ENCODE measurements at regions not wholly inside any gene's neighbourhood (a gene's known extent, or its start where the extent isn't known, plus 50 kb on each side); places are given as distances from the start of the nearest gene placed in this dataset.
"Not testable (repeated sequence)": the region's sequence is repeated elsewhere in the genome, so short reads cannot be mapped to it uniquely, and the experiment has no call there.

- intact Hi-C loops (cut with micrococcal nuclease; ENCODE audit: unreplicated experiment) = no loop called here
- Histone ChIP-seq H2AFZ (ENCODE audit: low read length) (no peak overlapping the region), H3K4me3 (ENCODE audit: low read depth, low read length, poor library complexity, severe bottlenecking) (no peak overlapping the region), H3K27ac (ENCODE audit: low read depth, low read length, poor library complexity, severe bottlenecking) (no peak overlapping the region), H3K4me2 (ENCODE audit: low read length) (no peak overlapping the region), H3K79me2 (ENCODE audit: insufficient read depth, low read depth, low read length) (no peaks in the 10 kb centered on the region), H3K9me3 (ENCODE audit: low read length) (no peaks in the 10 kb centered on the region), H4K20me1 (ENCODE audit: insufficient read depth, low read length) (no peaks in the 10 kb centered on the region), H3K36me3 (ENCODE audit: insufficient read depth, low read length) (no peaks in the 10 kb centered on the region), H3K9me2 (ENCODE audit: insufficient read depth, low read length) (no peaks in the 10 kb centered on the region), H3K4me1 (ENCODE audit: insufficient read depth, low read length, poor library complexity, severe bottlenecking) (no peaks in the 10 kb centered on the region)
- POLR2A ChIA-PET = no interaction called here
- no peak for DNase-seq (ENCODE audit: low spot score)
- TF ChIP-seq CTCF (conservative IDR thresholded peaks at IDR 0.05; ENCODE audit: low read length) (no peak), EZH2phosphoT487 (IDR thresholded peaks at IDR 0.05; ENCODE audit: borderline replicate concordance, low read depth, low read length) (no peak)
- CTCF ChIA-PET (ENCODE audit: unreplicated experiment) = no interaction called here
- no TSS peak for BruUV-seq (replicated peaks)
Measured at GRCh38 chr4:63214076-63214475, 1195.2 kb downstream of the TECRL start.

- H3K4me3 ChIP-seq (ENCODE audit: low read depth, low read length, poor library complexity, severe bottlenecking) = no peak overlapping the region
- ChIA-PET POLR2A (no interaction called here), CTCF (ENCODE audit: unreplicated experiment) (no interaction called here)
- no peaks in the 10 kb centered on the region for H3K9me3 ChIP-seq (ENCODE audit: low read length)
- no peaks in the 10 kb centered on the region for H3K4me1 ChIP-seq (ENCODE audit: insufficient read depth, low read length, poor library complexity, severe bottlenecking)
- no TSS peak for BruUV-seq (replicated peaks)
- H3K27ac ChIP-seq (ENCODE audit: low read depth, low read length, poor library complexity, severe bottlenecking) = no peak overlapping the region
- TF ChIP-seq EZH2phosphoT487 (IDR thresholded peaks at IDR 0.05; ENCODE audit: borderline replicate concordance, low read depth, low read length) (no peak), CTCF (conservative IDR thresholded peaks at IDR 0.05; ENCODE audit: low read length) (no peak)
- no peaks in the 10 kb centered on the region for H3K79me2 ChIP-seq (ENCODE audit: insufficient read depth, low read depth, low read length)
- H3K4me2 ChIP-seq (ENCODE audit: low read length) = no peak overlapping the region
- intact Hi-C loops (cut with micrococcal nuclease; ENCODE audit: unreplicated experiment) = no loop called here
- no peak overlapping the region for H2AFZ ChIP-seq (ENCODE audit: low read length)
- H3K36me3 ChIP-seq (ENCODE audit: insufficient read depth, low read length) = no peaks in the 10 kb centered on the region
- H4K20me1 ChIP-seq (ENCODE audit: insufficient read depth, low read length) = no peaks in the 10 kb centered on the region
- DNase-seq (ENCODE audit: low spot score) = no peak
- H3K9me2 ChIP-seq (ENCODE audit: insufficient read depth, low read length) = no peaks in the 10 kb centered on the region
Measured at GRCh38 chr4:63211776-63212479, 1197.3 kb downstream of the TECRL start.

- no TSS peak for BruUV-seq (replicated peaks)
- no peaks in the 10 kb centered on the region for H3K9me2 ChIP-seq (ENCODE audit: insufficient read depth, low read length)
- H3K4me1 ChIP-seq (ENCODE audit: insufficient read depth, low read length, poor library complexity, severe bottlenecking) = no peaks in the 10 kb centered on the region
- H2AFZ ChIP-seq (ENCODE audit: low read length) = no peak overlapping the region
- no peaks in the 10 kb centered on the region for H4K20me1 ChIP-seq (ENCODE audit: insufficient read depth, low read length)
- intact Hi-C loops (cut with micrococcal nuclease; ENCODE audit: unreplicated experiment) = no loop called here
- H3K27ac ChIP-seq (ENCODE audit: low read depth, low read length, poor library complexity, severe bottlenecking) = no peak overlapping the region
- CTCF ChIA-PET (ENCODE audit: unreplicated experiment) = no interaction called here
- H3K4me2 ChIP-seq (ENCODE audit: low read length) = no peak overlapping the region
- no peaks in the 10 kb centered on the region for H3K36me3 ChIP-seq (ENCODE audit: insufficient read depth, low read length)
- TF ChIP-seq EZH2phosphoT487 (IDR thresholded peaks at IDR 0.05; ENCODE audit: borderline replicate concordance, low read depth, low read length) (no peak), CTCF (conservative IDR thresholded peaks at IDR 0.05; ENCODE audit: low read length) (no peak)
- H3K79me2 ChIP-seq (ENCODE audit: insufficient read depth, low read depth, low read length) = no peaks in the 10 kb centered on the region
- no peak for DNase-seq (ENCODE audit: low spot score)
- no peaks in the 10 kb centered on the region for H3K9me3 ChIP-seq (ENCODE audit: low read length)
- H3K4me3 ChIP-seq (ENCODE audit: low read depth, low read length, poor library complexity, severe bottlenecking) = no peak overlapping the region
- POLR2A ChIA-PET = no interaction called here
Measured at GRCh38 chr4:63211375-63211774, 1197.9 kb downstream of the TECRL start.

- H3K27ac ChIP-seq (ENCODE audit: low read depth, low read length, poor library complexity, severe bottlenecking); intact Hi-C loops (cut with micrococcal nuclease; ENCODE audit: unreplicated experiment); H3K9me2 ChIP-seq (ENCODE audit: insufficient read depth, low read length); H2AFZ ChIP-seq (ENCODE audit: low read length); H3K36me3 ChIP-seq (ENCODE audit: insufficient read depth, low read length); DNase-seq (ENCODE audit: low spot score); CTCF ChIA-PET (ENCODE audit: unreplicated experiment); H3K4me3 ChIP-seq (ENCODE audit: low read depth, low read length, poor library complexity, severe bottlenecking); POLR2A ChIA-PET; H3K4me1 ChIP-seq (ENCODE audit: insufficient read depth, low read length, poor library complexity, severe bottlenecking); BruUV-seq (replicated peaks); H4K20me1 ChIP-seq (ENCODE audit: insufficient read depth, low read length); H3K79me2 ChIP-seq (ENCODE audit: insufficient read depth, low read depth, low read length); H3K9me3 ChIP-seq (ENCODE audit: low read length); H3K4me2 ChIP-seq (ENCODE audit: low read length): not testable (repeated sequence)
Measured at GRCh38 chr4:63193029-63193428, 1216.2 kb downstream of the TECRL start.

All from OCI-LY7 (cell line).